NCI-H524 (cell line): ENCODE measurements at regions not wholly inside any gene's neighbourhood (a gene's known extent, or its start where the extent isn't known, plus 50 kb on each side); places are given as distances from the start of the nearest gene placed in this dataset.

Experiments
- DNase-seq, 2 experiments: peaks; one replicate each; lab custom pipeline; 2025; lab: John Stamatoyannopoulos, UW

GRCh38 chr13:40429706-40430545 lies 236.5 kb downstream of the FOXO1 start:
- DNase-seq = peak; percentile 81 to 89

GRCh38 chr13:40432018-40432978 lies 234.1 kb downstream of the FOXO1 start:
- DNase-seq = no peak

DNA sequence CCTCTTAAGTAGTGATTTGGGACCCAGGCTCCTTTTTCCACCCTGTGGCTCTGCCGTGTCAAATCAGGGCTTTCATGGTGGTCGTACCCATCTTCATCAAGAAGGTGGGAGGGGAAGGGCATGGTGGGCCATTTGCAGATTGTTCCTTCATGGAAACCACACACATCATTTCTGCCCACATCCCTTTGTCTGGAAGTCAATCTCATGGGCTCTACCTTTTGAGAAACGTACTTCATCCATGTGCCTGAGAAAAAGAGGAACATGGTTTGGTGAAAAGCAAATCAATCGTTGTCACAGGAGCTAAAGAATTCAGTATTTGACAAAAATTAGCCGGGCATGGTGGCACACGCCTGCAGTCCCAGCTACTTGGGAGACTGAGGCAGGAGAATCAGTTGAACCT lies 233.4 kb downstream of the FOXO1 start:
- no peak for DNase-seq

DNA sequence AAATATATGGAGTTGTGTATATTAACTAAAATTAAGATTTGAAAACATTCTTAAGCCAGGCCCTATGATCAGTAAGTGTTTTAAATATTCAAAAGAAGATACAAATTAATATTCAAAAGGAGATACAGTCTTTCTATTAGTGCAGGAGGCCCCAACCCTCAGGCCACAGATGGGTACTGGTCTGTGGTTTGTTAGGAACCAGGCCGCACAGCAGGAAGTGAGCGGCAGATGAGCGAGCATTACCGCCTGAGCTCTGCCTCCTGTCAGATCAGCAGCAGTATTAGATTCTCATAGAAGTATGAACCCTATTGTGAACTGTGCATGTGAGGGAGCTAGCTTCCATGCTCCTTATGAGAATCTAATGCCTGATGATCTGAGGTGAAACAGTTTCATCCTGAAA lies 232.9 kb downstream of the FOXO1 start:
- DNase-seq = no peak

DNA sequence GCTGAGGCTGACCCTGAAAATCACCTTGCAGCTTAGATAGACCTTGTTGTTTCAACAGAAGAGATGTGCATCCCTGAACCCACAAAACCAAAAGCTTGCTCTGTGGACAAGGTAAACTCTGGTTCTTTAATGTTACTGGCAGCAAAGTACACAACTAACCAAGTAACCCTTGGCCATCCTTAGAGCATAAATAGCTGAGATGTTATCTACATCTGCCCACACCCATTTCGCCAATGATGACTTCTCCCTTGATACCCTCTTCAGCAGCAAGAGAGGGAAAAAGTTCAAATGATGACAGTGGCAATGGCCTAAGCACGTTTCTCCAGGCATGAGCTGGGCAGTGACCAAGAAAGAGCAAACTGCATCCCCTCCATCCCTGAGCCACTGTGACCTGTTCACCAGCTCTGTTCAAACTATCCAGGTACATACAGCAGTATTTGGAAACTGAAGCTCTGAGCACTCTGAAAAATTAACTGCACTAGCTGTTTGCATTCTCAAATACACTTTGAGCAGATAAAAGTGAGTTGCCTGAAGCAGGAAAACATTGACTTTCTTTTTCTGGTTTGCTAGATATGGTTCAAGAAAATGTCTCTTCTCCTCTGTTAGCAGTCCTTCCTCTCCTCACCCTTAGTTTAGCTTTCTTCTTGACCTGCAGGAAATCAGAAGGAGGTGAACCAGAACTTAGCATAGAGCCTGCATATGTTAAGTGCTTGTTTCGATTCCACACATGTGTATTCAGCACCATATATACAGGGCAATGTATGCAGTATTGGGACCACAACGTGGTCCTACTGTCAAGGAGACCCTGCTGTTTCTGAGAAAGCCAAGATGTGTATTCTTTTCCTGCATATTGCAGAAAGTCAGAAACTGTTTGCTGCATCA lies 231.7 kb downstream of the FOXO1 start:
- no peak for DNase-seq

DNA sequence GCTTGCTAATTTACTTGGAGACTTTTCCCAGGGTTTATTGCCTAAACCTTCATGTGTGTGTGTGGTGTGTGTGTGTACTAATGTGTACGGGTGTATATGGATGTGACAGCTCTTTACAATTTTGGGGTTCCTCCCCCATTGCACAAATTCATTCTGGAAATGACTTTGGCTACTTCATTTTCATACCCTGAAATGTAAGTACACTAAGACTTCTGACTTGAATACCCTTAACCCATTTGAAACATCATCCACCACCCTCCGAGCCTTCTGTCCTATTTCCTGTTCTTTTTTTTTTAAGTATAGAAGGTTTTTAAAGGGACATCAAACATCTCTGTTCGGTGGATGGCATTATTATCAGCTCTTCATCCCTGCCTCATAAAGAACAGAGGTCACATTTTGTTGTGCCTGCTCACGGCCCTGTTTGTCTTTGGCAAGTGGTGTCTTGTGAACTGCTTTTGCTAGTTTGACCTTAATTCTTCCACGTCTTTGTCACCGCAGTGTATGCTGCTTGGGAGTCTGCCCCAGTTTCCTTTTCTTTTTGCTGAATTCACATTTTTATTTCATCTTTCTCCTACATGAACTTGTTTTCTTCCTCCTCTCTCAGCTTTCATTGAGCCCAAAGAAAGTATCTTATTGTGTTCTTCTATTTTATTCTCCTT lies 228.3 kb downstream of the FOXO1 start:
- DNase-seq = no peak

GRCh38 chr13:40438999-40439797 lies 227.2 kb downstream of the FOXO1 start:
- DNase-seq = no peak

DNA sequence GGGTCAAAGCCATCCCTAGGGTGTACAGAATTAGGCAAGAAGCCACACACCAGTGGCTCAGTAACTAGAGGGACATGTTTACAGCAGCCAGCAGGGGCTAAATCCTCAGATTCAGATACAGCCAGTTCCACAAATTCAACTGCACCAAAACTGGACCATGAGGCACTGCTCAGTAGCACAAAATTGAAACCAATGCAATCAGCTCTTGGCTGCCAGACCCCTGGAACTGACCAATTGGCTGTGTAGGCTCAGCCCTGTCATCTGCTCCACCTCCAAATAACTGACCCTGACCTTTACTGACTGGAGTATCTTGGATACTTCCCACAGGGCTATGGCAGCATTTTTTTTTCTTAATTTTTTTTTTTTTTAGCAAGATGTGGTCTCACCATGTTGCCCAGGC lies 226.5 kb downstream of the FOXO1 start:
- no peak for DNase-seq

DNA sequence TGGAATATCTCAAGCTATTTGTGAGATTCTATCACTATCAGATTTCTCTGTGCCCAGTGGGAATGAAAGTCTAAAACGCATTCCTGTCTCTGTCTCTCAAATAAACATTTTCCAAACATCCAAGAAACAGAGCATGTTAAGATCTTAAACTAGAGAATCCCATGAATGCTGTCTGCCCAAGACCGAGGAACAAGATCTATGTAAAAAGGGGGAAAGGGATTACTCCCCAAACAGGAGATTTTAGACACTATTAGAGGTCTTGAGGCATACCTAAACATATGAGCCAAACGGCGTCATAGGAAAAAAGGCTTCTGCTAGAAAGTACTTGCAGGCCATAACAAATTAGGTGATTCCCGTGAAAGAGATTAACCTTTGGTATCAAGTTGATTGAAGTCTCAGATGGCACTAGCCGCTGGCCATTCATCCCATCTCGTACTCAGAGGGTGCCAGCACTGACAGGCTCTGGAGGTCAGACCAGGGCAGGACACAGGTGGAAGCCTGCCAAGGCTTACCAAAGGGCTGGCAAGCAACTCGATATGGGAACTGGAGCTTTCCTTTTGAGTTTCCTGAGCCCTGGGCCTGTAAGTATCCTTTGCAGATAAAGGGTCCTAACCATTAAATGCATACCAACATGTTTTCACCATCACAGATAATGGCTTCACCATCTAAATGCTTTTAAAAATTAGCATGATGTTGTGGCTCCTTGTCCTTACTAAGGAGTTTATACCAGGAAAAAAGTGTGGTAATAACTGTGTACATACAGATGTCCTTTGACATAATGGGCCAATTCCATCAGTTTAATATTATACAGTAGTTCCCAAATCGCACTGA lies 225.2 kb downstream of the FOXO1 start:
- no peak for DNase-seq

- DNase-seq = no peak
Measured at GRCh38 chr13:40442231-40442630, 224.2 kb downstream of the FOXO1 start.

DNA sequence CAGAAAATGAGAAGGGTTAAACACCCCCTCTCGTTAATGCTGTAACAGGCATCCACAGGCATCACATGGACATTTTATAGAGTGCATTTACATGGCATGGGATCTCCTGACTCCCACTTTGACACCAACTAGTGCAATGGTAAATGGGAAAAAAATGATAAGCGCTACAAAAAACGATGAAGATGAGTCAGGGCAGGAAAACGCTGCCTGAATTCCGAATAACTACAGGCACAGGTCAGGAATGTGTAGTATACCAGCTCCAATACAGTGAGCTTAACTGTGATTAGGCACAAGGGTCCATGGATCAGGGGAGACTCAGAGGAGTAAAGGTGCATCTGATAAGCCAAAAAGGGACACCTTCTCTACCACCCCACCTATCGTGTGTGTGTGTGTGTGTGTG lies 223.6 kb downstream of the FOXO1 start:
- no peak for DNase-seq

DNA sequence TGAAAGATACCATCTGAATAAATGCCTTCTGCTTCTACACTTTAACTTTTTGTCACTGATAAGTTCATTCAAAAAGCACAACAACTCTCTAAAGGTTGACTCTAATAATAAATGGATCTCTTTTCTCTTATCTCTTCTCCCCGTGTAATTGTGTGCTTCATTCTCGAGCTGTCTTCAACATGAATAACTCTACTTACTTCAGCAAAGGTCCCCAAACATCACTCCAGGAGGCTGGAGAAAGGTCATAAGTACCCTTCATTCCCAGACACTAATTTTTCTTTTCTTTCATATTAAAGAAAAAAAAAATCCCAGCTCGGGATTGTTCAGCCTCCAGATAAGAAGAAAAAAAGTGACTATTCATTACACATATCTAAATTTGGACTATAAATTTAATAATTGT lies 222.2 kb downstream of the FOXO1 start:
- DNase-seq = no peak

DNA sequence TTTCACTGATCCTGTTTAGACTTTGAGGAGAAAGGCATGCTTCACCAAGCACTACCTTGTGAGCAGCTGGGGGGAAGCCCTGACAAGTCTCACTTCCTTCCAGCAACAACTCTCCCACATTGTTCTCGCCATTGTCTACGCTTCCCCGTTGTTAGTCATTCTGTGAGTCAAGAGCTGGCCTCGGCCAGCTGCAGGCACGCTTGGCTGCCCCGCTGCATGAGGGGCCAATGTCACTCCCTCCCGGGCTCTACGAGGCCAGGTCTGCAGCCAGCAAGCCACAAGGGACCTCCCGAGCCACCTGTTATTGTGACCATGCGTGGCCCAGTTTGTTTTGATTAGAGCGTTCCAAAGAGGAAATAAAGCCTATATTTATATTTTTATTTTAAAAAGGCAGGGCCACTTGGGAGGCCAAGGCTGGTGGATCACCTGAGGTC lies 220.9 kb downstream of the FOXO1 start:
- no peak for DNase-seq

GRCh38 chr13:40446365-40446764 lies 220.1 kb downstream of the FOXO1 start:
- DNase-seq = no peak

GRCh38 chr13:40447857-40448256 lies 218.6 kb downstream of the FOXO1 start:
- DNase-seq = no peak

GRCh38 chr13:40452038-40452666 lies 214.3 kb downstream of the FOXO1 start:
- DNase-seq = no peak

- no peak for DNase-seq
Measured at GRCh38 chr13:40452741-40453334, 213.6 kb downstream of the FOXO1 start.

DNA sequence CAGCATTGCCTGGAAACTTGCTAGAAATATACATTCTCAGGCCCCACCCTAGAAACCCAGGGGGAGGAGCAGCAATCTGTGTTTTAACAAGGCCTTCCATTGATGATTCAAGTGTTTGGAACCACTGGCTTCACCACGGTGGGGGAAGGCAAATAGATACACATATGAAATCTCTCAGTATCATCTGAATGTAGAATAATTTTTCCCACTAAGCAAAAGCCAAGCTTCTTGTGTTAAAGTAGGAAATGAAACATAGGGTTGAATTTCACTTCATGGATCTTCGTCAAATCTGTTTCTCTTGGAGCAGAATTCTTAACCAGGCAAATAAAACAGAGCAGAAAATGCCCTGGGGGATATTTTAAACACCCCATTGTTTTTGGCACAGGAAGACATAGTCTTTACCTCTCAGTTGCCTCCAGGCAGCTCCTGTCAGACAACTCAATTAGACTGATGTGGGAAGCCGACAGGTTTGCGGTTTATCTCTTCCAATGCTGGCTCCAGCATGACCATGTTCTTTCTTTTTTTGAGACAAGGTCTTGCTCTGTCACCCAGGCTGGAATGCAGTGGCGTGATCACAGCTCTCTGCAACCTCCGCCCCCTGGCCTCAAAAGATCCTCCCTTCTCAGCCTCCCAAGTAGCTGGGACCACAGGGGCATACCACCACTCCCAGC lies 213.0 kb downstream of the FOXO1 start:
- DNase-seq = no peak
